KMS-11 (cell line): ENCODE measurements at regions not wholly inside any gene's neighbourhood (a gene's known extent, or its start where the extent isn't known, plus 50 kb on each side); places are given as distances from the start of the nearest gene placed in this dataset.

Experiments
- H2AFZ ChIP-seq: fragments of 200-600 bp; sonication (generic); 2 replicates; pipeline ENCODE4 v1.6.1; 2016; ENCODE audit warnings: antibody characterized with exemption, mixed run types, low read depth
- H3K27ac ChIP-seq: fragments of 200-600 bp; sonication (generic); 2 replicates; pipeline ENCODE4 v1.6.1; 2016; ENCODE audit warnings: mild to moderate bottlenecking, mixed run types
- H3K27me3 ChIP-seq: fragments of 200-600 bp; sonication (generic); 2 replicates; pipeline ENCODE4 v1.6.1; 2017; ENCODE audit warnings: mild to moderate bottlenecking, low read depth, mixed run types, moderate library complexity; ENCODE audit not compliant: insufficient read depth
- H3K36me3 ChIP-seq: fragments of 200-600 bp; sonication (generic); 2 replicates; pipeline ENCODE4 v1.6.1; 2017; ENCODE audit warnings: mild to moderate bottlenecking, mixed run types; ENCODE audit not compliant: insufficient read depth
- H3K4me1 ChIP-seq: fragments of 200-600 bp; sonication (generic); 2 replicates; pipeline ENCODE4 v1.6.1; 2016; ENCODE audit warnings: mild to moderate bottlenecking, low read depth, mixed run types; ENCODE audit not compliant: poor library complexity, severe bottlenecking
- H3K4me2 ChIP-seq: fragments of 200-600 bp; sonication (generic); 2 replicates; pipeline ENCODE4 v1.7.0; 2016; ENCODE audit warnings: mild to moderate bottlenecking, mixed run types
- H3K4me3 ChIP-seq: fragments of 200-600 bp; sonication (generic); IDR thresholded peaks from 2 replicates; pipeline ENCODE4 v1.6.1; 2017; ENCODE audit warnings: low read depth, low read length, mixed read lengths; ENCODE audit not compliant: insufficient read depth
- H3K79me2 ChIP-seq: fragments of 200-600 bp; sonication (generic); 2 replicates; pipeline ENCODE4 v1.6.1; 2016; ENCODE audit warnings: low read depth, mixed run types; ENCODE audit not compliant: insufficient read depth
- H3K9ac ChIP-seq: fragments of 200-600 bp; sonication (generic); 2 replicates; pipeline ENCODE4 v1.6.1; 2016; ENCODE audit warnings: mild to moderate bottlenecking, mixed run types
- H4K20me1 ChIP-seq: fragments of 200-600 bp; sonication (generic); 2 replicates; pipeline ENCODE4 v1.6.1; 2016; ENCODE audit warnings: mild to moderate bottlenecking, mixed run types; ENCODE audit not compliant: insufficient read depth
- CTCF ChIP-seq: fragments of 200-600 bp; sonication (generic); conservative IDR thresholded peaks from 2 replicates; pipeline ENCODE4 v1.6.1; 2017; ENCODE audit warnings: low read depth, mild to moderate bottlenecking, antibody characterized with exemption, low read length, moderate library complexity, mixed read lengths

GRCh38 chr1:204752688-204753040 lies 67.1 kb upstream of the LRRN2 start:
- no peaks in the 10 kb centered on the region for H3K79me2 ChIP-seq
- no peak overlapping the region for H3K4me3 ChIP-seq
- H2AFZ ChIP-seq: no peak overlapping the region
- H4K20me1 ChIP-seq: no peaks in the 10 kb centered on the region
- H3K27ac ChIP-seq: no peak overlapping the region
- no peak for TF ChIP-seq CTCF
- H3K36me3 ChIP-seq: no peaks in the 10 kb centered on the region
- H3K4me2 ChIP-seq: no peak overlapping the region
- H3K4me1 ChIP-seq: no peaks in the 10 kb centered on the region
- H3K27me3 ChIP-seq: no peaks in the 10 kb centered on the region
- H3K9ac ChIP-seq: no peak overlapping the region

DNA sequence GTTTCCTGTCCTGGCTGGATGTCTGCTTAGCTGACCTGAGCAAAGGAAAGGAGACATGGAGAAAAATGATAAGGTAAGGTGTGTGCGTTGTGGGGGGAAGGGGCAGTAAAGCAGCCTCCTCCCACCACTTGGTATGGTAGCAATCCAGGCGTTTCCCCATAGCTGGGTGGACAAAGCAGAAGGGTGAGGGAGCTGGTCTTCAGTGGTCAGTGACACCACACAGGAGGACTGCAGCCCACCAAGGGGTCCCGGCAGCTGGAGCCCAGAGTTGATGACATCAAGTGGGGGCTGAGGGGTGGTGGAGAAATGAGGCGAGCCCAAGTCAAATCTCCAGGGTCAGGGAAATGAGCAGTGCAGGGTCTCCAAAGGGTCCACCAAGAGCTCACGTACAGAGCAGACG lies 69.3 kb upstream of the LRRN2 start:
- H2AFZ ChIP-seq: no peak overlapping the region
- H3K4me3 ChIP-seq: no peak overlapping the region
- H3K79me2 ChIP-seq: no peaks in the 10 kb centered on the region
- no peak for TF ChIP-seq CTCF
- no peaks in the 10 kb centered on the region for H3K4me1 ChIP-seq
- H3K9ac ChIP-seq: no peak overlapping the region
- H3K36me3 ChIP-seq: no peaks in the 10 kb centered on the region
- no peaks in the 10 kb centered on the region for H3K27me3 ChIP-seq
- H3K27ac ChIP-seq: no peak overlapping the region
- no peak overlapping the region for H3K4me2 ChIP-seq
- H4K20me1 ChIP-seq: no peaks in the 10 kb centered on the region

DNA sequence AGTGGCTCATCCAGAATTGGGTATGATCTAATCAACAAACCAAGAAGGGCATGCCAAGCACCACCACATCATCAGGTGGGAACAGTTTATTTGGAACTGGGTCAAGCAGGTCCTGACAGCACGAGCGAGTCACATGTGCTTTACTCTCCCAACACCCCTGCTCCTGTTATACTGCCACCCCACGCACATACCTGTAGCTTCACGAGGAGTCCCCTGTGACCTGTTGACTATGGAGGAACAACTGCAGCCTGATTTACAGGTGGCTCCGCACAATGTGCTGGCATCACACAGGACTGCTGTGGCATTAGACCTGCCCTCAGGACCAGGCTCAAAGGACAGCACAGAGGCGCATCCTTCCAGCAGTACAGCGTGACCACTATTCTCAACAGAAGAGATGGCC lies 70.8 kb upstream of the LRRN2 start:
- no peaks in the 10 kb centered on the region for H3K27me3 ChIP-seq
- H3K4me3 ChIP-seq: no peak overlapping the region

DNA sequence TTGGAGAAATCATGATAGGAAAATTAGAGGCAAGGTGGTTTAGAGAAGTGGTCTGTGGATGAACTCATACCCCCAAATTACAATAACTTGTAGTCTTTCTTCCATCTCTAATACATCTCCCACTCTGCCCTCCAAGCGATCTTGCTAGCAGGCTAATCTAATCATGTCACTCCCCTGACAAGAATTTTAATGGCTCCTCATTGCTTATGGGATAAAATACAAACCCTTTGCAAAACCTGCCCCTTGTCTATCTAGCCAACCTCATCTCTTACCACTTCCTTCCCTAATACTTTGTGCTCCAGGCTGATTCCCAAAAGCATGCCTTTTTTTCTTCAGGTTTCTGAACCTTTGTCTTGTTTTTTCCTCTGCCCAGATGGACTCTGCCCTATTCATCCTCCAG lies 71.3 kb upstream of the LRRN2 start:
- no peak for TF ChIP-seq CTCF
- no peaks in the 10 kb centered on the region for H3K79me2 ChIP-seq
- no peaks in the 10 kb centered on the region for H3K27me3 ChIP-seq
- H2AFZ ChIP-seq: no peak overlapping the region
- H3K36me3 ChIP-seq: no peaks in the 10 kb centered on the region
- no peak overlapping the region for H3K4me2 ChIP-seq
- no peak overlapping the region for H3K9ac ChIP-seq
- H4K20me1 ChIP-seq: no peaks in the 10 kb centered on the region
- H3K4me1 ChIP-seq: no peaks in the 10 kb centered on the region
- no peak overlapping the region for H3K4me3 ChIP-seq
- H3K27ac ChIP-seq: no peak overlapping the region

More for the DNA sequence above, 70.8 kb upstream of the LRRN2 start:
- Histone ChIP-seq H3K4me1 (no peaks in the 10 kb centered on the region), H3K9ac (no peak overlapping the region), H3K79me2 (no peaks in the 10 kb centered on the region), H2AFZ (no peak overlapping the region), H3K27ac (no peak overlapping the region), H3K4me2 (no peak overlapping the region), H3K36me3 (no peaks in the 10 kb centered on the region), H4K20me1 (no peaks in the 10 kb centered on the region)
- no peak for TF ChIP-seq CTCF

- H3K4me3 ChIP-seq: no peak overlapping the region
- H3K79me2 ChIP-seq: no peaks in the 10 kb centered on the region
- no peak overlapping the region for H3K4me2 ChIP-seq
- no peaks in the 10 kb centered on the region for H4K20me1 ChIP-seq
- H3K27ac ChIP-seq: no peak overlapping the region
- TF ChIP-seq CTCF: no peak
- no peaks in the 10 kb centered on the region for H3K27me3 ChIP-seq
- no peak overlapping the region for H2AFZ ChIP-seq
- H3K4me1 ChIP-seq: no peaks in the 10 kb centered on the region
- no peaks in the 10 kb centered on the region for H3K36me3 ChIP-seq
- H3K9ac ChIP-seq: no peak overlapping the region
Observed at GRCh38 chr1:204758601-204759000, 73.1 kb upstream of the LRRN2 start.
